ENCODE measurements at regions not wholly inside any gene's neighbourhood (a gene's known extent, or its start where the extent isn't known, plus 50 kb on each side); places are given as distances from the start of the nearest gene placed in this dataset.

GRCh38 chr2:75360945-75361344, 161.6 kb upstream of the TACR1 start:
- no peak for DNase-seq
- 77 to 90% (median 85%) methylated on average over 1 of the region's 1 CpG for WGBS, 5 donors
- Histone ChIP-seq H3K27ac (no peak overlapping the region), H3K27me3 (no peaks in the 10 kb centered on the region), H3K36me3 (no peaks in the 10 kb centered on the region), H3K9me3 (no peaks in the 10 kb centered on the region), H3K4me3 (no peak overlapping the region), H3K4me1 (no peaks in the 10 kb centered on the region)
- intact Hi-C loops (cut with DNase I; ENCODE audit: low total_unique reads) = no loop called here
- TF ChIP-seq POLR2AphosphoS5 (IDR thresholded peaks at IDR 0.05) (no peak), POLR2A (IDR thresholded peaks at IDR 0.05) (no peak), EP300 (IDR thresholded peaks at IDR 0.05) (no peak), CTCF (IDR thresholded peaks at IDR 0.05) (no peak)

- Histone ChIP-seq H3K9me3 (no peaks in the 10 kb centered on the region), H3K27ac (no peak overlapping the region), H3K27me3 (no peaks in the 10 kb centered on the region), H3K36me3 (no peaks in the 10 kb centered on the region), H3K4me3 (no peak overlapping the region), H3K4me1 (no peaks in the 10 kb centered on the region)
- no peak for TF ChIP-seq CTCF (IDR thresholded peaks at IDR 0.05)
- TF ChIP-seq POLR2AphosphoS5 (IDR thresholded peaks at IDR 0.05) = no peak
- no peak for TF ChIP-seq EP300 (IDR thresholded peaks at IDR 0.05)
- TF ChIP-seq POLR2A (IDR thresholded peaks at IDR 0.05) = no peak
- WGBS, 5 donors = 46 to 92% (median 51%) methylated on average over 2 of the region's 2 CpGs
- DNase-seq = no peak
- intact Hi-C loops (cut with DNase I; ENCODE audit: low total_unique reads) = no loop called here
These were observed 157.5 kb upstream of the TACR1 start for GRCh38 chr2:75356865-75357264.

- intact Hi-C loops (cut with DNase I; ENCODE audit: low total_unique reads) = no loop called here
- DNase-seq = no peak
- Histone ChIP-seq H3K9me3 (no peaks in the 10 kb centered on the region), H3K36me3 (no peaks in the 10 kb centered on the region), H3K27me3 (no peaks in the 10 kb centered on the region), H3K4me3 (no peak overlapping the region), H3K4me1 (no peaks in the 10 kb centered on the region), H3K27ac (no peak overlapping the region)
- TF ChIP-seq POLR2A (IDR thresholded peaks at IDR 0.05) (no peak), EP300 (IDR thresholded peaks at IDR 0.05) (no peak), POLR2AphosphoS5 (IDR thresholded peaks at IDR 0.05) (no peak), CTCF (IDR thresholded peaks at IDR 0.05) (no peak)
These were observed 153.8 kb upstream of the TACR1 start for GRCh38 chr2:75353131-75353530.

GRCh38 chr2:75348307-75348706, 149.0 kb upstream of the TACR1 start:
- Histone ChIP-seq H3K36me3 (no peaks in the 10 kb centered on the region), H3K27ac (no peak overlapping the region), H3K4me3 (no peak overlapping the region), H3K9me3 (no peaks in the 10 kb centered on the region), H3K27me3 (no peaks in the 10 kb centered on the region), H3K4me1 (no peaks in the 10 kb centered on the region)
- no peak for TF ChIP-seq EP300 (IDR thresholded peaks at IDR 0.05)
- no peak for TF ChIP-seq POLR2A (IDR thresholded peaks at IDR 0.05)
- TF ChIP-seq CTCF (IDR thresholded peaks at IDR 0.05) = no peak
- TF ChIP-seq POLR2AphosphoS5 (IDR thresholded peaks at IDR 0.05) = no peak
- WGBS, 5 donors = 53 to 87% (median 71%) methylated on average over 1 of the region's 1 CpG
- DNase-seq = no peak
- intact Hi-C loops (cut with DNase I; ENCODE audit: low total_unique reads) = no loop called here

Data from stomach (tissue), 8 donors.